AG09309 (cell line): ENCODE measurements at regions not wholly inside any gene's neighbourhood (a gene's known extent, or its start where the extent isn't known, plus 50 kb on each side); places are given as distances from the start of the nearest gene placed in this dataset.
"Not testable (repeated sequence)": the region's sequence is repeated elsewhere in the genome, so short reads cannot be mapped to it uniquely, and the experiment has no call there.

Experiments used
- DNase-seq: peaks from one replicate; pipeline ENCODE4 v3.0.0-alpha.2; 2010; ENCODE audit warnings: low read depth
- H3K4me3 ChIP-seq: 2 replicates; pipeline ENCODE4 v1.5.1; 2011; ENCODE audit warnings: mild to moderate bottlenecking, low read depth, low read length, moderate library complexity; ENCODE audit not compliant: control insufficient read depth
- CTCF ChIP-seq: IDR thresholded peaks from 2 replicates; pipeline ENCODE4 v1.5.1; 2011; ENCODE audit warnings: mild to moderate bottlenecking, low read depth, low read length, inconsistent platforms; ENCODE audit not compliant: insufficient read depth, control insufficient read depth; ENCODE audit errors: missing control alignments

- DNase-seq = no peak
- TF ChIP-seq CTCF = no peak
Observed at GRCh38 chr11:81190546-81190945, 1543.1 kb downstream of the FAM181B start.

DNA sequence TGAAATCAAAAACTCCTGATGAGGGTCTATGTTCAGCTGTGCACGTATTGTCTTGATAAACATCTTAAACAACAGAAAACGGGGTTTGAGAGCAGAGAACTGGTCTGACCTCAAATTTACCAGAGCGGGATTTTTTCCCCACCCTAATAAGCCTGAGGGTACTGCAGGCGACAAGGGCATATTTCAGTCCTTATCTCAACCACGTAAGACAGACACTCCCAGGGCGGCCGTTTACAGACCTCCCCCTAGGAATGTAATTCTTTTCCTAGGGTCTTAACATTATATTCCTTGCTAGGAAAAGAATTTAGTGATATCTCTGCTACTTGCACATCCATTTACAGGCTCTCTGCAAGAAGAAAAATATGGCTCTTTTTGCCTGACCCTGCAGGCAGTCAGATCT lies 1546.6 kb downstream of the FAM181B start:
- DNase-seq, H3K4me3 ChIP-seq: not testable (repeated sequence)

More at GRCh38 chr11:81190546-81190945, 1543.1 kb downstream of the FAM181B start:
- H3K4me3 ChIP-seq = no peak overlapping the region

- no peak overlapping the region for H3K4me3 ChIP-seq
- no peak for DNase-seq
- TF ChIP-seq CTCF = no peak
Observed at GRCh38 chr11:81174646-81175330, 1558.9 kb downstream of the FAM181B start.

DNA sequence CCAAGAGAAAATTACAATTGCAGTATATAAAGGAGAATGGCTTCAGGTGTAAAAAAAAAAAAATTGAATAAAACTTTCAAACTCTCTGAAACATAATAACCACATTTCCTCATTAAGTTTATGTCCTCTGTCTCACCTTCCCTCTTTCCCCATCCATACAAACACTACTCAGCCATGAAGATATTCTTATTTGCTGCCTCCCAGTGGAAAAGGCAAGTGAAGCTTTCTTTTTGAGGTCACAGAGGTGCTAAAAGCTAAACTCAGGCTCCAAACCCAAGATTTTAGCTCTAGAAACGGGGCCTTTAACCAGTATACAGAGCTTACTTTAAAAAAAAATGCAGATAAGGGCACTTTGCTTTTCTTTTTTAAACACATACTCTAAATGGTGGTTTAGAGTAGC lies 1568.5 kb downstream of the FAM181B start:
- no peak for TF ChIP-seq CTCF
- no peak for DNase-seq
- no peak overlapping the region for H3K4me3 ChIP-seq

- no peak for DNase-seq
- H3K4me3 ChIP-seq = no peak overlapping the region
- no peak for TF ChIP-seq CTCF
Observed at GRCh38 chr11:81159900-81160299, 1573.8 kb downstream of the FAM181B start.

DNA sequence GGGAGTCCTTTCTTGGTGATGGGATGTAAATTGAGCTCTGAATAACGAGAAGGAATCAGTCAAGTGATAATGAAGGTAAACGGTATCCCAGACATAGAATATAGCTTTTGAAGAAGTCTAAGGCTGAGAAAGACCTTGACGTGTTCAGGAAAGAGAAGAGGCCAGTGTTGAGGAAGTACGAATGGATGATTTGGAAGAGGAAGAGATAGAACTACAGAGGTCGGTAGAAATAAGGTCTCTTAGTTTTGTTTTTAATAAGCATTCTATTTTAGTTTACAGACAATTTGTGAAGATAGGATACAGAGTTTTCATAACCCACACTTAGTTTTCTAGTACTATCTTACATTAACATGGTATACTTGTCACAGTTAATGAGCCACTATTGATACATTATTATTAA lies 1598.1 kb downstream of the FAM181B start:
- DNase-seq = no peak
- no peak overlapping the region for H3K4me3 ChIP-seq
- no peak for TF ChIP-seq CTCF

GRCh38 chr11:81129618-81130017 lies 1604.0 kb downstream of the FAM181B start:
- no peak for TF ChIP-seq CTCF
- no peak overlapping the region for H3K4me3 ChIP-seq
- no peak for DNase-seq
